GM21528 (cell line): ENCODE measurements at regions not wholly inside any gene's neighbourhood (a gene's known extent, or its start where the extent isn't known, plus 50 kb on each side); places are given as distances from the start of the nearest gene placed in this dataset.

Experiments used
- ATAC-seq: cut with Tn5 transposase; IDR thresholded peaks from one replicate; pipeline ENCODE4 v1.9.1; 2021; ENCODE audit warnings: mild to moderate bottlenecking, moderate library complexity; ENCODE audit not compliant: unreplicated experiment, low FRiP score

DNA sequence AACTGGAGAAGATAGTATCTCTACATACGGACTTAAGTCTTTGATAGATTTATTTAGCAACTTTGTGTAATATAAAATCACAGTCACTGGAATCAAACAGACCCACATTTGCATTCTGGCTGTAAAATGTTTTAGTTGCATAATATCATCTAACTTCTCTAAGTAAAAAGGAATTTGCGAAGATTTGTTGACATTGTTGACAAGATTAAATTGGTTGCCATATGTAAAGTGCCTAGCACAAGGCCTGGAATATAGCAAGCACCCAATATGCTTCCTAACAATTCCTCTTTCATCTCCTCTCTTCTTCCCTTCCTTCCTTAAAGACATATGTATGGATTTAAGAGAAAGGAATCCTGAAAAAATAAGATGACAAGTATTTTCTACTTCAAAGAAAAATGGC lies 295.4 kb upstream of the PPFIA2 start:
- no peak for ATAC-seq

DNA sequence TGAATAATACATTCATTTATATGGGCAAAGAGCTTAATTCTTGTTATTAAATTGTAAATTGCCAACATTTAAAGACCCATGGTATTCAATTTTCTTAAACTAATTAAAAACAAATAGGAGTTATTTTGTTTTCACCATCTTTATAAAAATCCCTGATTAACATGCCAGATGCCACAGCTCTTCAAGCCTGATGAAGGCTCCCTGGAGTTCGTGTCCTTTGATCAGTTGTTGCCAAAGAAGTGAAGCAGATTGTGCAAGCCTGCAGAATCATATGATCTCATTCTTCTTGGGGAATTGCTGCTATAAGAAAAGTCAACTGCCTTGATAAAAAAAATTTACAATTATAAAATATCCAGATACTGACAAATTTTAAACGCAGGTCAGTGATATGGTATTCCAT lies 288.3 kb upstream of the PPFIA2 start:
- no peak for ATAC-seq

DNA sequence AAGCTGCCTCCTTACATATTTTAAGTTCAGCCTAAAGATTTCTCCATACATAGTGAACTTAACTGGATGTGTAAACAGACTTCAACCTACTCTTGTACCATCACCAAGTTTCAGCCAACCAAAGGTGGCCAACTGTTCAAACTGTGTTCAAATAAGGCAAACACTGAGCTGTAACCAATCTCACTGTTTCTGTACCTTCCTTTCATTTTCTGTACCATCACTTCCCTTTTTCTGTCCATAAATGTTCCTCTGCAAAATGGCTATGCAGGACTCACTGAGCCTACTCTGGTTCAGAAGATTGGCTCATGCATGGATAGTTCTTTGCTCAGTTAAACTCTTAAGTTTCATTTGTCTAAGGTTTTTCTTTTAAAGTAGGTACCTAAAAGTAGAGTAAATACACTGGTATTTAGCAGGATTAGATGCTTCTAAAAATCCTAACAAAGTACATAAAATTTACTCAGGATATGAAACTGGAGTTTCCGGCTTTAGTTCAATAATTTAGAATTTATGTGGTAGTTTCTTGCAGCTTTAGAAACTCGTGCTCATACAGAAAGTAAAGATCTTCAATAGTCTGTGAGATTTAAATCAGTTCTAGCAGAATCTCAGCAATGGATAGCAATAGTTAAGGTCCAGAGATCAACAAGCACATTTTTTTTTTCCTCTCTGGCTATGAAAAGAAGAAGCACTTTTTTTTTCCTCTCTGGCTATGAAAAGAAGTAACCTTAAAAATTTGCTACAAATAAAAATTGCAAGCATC lies 282.0 kb upstream of the PPFIA2 start:
- no peak for ATAC-seq

DNA sequence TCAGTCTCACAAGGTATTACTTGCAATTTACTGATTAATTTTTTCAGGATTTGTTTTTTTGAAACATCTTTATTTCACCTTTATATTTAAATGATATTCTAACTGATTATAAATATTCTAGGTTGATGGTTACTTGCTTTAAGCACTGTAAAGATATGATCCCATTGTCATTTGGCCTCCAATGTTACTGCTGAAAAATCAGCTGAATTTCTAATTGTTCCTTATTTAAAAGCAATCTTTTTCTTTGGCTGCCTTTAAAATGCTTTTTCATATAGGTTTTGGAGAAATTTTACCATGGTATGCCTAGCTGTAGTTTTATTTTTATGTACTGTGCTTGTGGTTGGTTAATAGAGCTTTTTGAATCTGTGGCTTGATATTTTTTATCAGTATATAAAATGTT lies 275.6 kb upstream of the PPFIA2 start:
- no peak for ATAC-seq

DNA sequence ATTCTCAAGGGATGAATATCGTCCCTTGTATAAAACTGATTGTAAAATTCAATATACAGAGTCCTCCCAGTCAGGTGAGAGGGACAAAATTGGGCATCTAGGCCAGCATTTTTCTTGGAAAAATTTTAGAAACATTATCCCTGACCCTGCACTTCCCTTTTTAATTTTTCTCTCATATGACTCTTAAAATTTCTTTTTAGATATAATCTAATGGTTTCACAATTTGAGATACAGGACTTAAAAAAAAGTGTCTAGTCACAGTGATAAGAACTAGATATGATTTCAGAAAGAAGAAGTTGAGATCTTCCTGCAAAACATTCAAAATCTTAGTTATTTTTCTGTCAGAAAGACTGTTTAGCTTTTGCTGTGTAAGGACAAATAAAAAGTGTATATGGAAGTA lies 270.8 kb upstream of the PPFIA2 start:
- ATAC-seq: no peak

DNA sequence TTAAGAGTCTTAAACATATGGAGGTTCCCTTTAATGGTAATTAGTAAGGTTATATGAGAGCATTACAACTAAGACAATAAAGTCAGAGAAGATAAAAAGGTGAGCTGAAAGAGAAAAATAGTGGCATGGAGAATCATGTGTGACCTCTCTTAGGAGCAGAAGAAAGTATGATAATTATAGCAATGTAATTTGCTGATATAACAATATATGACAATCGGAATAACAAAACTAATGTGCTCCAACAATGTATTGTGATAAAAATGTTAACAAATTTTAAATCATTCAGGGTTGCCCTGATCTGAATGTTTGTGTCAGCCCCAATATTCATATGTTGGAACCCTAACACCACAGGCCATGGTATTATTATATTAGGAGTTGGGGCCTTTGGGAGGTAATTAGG lies 269.6 kb upstream of the PPFIA2 start:
- no peak for ATAC-seq

DNA sequence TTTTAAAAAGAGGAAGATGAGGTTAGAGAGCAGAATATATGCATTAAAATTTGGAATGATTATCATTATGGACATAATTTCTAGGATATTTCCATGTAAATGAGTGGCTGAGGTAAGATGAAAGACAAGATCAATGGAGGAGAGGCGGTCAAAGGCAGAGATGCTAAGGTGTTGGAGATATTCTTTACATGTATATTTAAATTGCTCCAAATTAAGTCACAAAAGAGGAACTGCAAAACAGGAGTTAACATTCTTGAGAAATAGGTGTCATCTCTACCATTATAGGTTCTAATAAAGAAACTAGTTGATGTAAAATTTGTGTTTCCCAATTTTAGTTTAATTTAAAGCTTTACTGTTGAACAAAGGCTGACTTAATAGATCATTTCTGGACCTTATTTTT lies 268.5 kb upstream of the PPFIA2 start:
- ATAC-seq: no peak

DNA sequence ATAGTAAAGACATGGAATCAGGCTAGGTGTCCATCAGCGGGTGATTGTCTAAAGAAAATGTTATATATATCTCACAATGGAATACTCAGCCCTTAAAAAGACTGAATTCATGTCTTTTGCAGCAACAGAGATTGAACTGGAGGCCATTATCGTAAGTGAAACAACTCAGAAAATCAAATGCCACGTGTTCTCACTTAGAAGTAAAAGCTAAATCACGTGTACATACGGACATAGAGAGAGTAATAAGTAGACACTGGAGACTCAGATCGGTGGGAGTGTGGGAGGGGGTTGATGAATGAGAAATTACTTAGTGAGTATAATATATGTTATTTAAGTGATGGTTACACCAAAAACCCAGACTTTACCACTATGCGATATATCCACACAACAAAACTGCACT lies 266.3 kb upstream of the PPFIA2 start:
- no peak for ATAC-seq

DNA sequence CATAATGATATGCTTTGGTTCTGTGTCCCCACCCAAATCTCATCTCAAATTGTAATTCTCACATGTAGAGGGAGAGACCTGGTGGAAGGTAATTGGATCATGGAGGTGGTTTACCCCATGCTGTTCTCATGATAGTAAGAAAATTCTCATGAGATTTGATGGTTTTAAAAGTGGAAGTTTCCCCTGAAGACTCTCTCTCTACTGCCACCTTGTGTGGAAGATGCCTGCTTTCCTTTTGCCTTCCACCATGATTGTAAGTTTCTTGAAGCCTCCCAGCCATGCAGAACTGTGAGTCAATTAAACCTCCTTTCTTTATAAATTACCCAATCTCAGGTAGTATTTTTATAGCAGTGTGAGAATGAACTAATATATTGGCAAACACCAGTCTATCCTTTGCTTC lies 260.4 kb upstream of the PPFIA2 start:
- no peak for ATAC-seq

DNA sequence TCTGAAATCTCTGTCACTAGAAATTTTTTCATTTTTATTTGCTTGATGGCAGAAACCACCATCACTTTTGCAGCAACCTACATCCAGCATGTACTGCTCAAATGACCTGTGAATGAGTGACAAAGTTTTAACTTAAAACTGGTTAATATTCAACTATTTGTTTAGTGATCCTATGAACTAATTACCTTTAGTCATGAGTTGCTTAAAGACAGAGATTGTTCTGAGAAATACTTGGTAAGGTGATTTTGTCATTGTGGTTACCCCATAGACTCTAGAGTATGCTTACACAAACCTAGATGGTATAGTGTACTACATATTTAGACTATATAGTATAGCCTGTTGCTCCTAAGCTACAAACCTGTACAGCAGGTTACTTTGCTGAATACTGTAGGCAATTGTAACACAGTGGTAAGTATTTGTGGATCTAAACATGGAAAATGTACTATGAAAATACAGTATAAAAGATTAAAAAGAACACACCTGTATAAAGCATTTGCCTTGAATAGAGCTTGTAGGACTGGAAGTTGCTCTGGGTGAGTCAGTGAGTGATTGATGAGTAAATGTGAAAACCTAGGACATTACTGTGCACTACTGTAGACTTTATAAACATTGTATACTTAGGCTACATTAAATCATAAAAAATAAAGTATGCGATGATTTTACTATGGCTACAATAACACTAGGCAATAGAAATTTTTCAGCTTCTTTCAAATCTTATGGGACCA lies 256.6 kb upstream of the PPFIA2 start:
- ATAC-seq: peak; percentile 95

DNA sequence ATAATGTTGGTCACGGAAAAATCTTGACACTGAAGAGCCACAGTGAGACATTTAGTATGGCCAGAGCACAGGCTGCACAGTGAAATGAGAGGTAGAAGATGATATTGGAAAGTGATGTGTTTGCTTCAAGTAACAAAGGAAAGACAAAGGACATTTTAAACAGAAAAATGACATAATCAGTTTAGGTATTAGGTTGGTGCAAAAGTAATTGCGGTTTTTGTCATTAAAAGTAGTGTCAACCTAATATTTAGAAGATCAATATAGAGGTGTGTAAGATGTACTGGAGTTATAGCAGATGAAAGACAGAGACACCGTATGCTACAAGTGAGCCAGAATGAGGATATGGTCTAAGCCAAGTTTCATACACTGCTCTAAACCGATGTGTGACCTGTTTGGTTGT lies 253.0 kb upstream of the PPFIA2 start:
- ATAC-seq: no peak

DNA sequence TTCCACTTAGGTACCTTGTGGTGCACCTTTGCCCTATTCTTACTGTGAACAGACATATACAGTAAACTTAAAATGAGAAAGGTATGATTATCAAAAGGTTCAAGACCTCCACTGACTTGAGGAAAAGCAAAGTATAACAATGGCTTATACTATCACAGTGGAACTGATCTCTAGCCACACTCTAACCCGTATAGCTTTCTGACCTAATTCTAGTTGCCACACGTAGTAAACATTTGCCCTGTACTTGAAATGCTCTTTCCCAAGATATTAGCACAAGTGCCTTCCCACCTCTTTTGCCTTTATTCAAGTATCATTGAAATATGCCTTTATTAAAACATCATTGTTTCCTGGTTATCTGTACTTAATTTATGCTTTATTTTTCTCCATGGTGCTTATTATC lies 250.4 kb upstream of the PPFIA2 start:
- no peak for ATAC-seq

DNA sequence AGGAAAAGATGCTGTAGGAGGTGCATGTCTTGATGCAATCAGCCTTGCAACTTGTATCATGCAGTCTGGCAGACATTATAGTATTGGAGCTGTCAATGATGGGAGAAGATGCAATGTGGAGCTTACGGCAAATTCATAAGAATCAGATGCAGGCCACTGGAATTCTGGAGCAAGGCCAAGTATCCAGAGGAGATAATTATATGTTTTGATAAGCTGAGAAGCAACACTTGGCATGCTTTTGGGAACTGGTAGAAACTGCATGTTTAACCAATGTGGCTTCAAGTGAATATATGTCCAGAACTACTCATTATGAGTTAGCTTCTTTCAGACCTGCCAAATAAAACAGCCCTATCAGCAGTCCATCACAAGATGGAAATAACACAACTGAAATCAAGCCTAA lies 249.1 kb upstream of the PPFIA2 start:
- ATAC-seq: no peak

DNA sequence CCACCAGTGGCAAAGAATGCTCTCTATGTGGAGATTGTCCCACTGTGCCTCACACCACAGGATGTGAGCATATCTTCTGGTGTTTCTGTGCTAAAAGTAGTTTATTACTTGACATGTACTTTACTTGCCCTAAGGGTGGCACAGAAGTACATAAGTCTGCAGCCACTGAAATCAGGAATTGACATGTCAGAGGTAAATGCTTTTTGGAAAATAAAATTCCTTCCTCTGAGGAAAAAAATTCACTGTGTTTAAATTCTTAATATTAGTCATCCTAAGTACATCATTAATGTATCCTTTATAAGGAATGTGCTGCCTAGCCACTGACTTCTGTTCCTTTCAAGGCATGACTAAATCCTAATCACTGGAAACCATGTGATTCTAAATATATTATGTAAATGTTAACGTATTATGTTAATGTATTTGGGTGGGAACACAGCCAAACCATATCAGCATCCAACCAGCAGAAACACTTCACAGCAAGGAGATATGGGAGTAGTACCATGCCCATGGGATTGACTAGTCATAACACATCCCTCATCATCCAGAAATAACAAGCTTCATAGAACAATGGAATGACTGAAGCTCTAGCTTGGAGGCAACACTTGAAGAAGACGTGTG lies 239.7 kb upstream of the PPFIA2 start:
- ATAC-seq: no peak

DNA sequence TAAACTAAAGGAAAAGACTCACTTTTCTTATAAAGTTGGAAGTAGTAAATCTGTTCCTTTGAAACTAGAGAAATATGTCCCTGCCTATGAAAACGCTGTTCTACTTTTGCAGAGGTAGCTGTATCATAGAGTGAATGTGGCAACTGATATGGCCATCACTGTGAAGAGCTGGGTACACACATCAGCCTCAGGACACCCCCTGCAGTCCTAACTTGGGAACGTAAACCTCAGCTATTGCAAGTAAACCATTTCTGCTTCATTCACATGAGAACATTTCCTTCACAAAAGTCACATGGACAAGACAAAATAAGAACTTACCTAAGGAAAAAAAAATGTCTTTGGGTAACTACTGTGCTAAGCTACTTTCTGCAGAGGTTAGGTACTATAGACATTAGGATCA lies 233.3 kb upstream of the PPFIA2 start:
- ATAC-seq: no peak

DNA sequence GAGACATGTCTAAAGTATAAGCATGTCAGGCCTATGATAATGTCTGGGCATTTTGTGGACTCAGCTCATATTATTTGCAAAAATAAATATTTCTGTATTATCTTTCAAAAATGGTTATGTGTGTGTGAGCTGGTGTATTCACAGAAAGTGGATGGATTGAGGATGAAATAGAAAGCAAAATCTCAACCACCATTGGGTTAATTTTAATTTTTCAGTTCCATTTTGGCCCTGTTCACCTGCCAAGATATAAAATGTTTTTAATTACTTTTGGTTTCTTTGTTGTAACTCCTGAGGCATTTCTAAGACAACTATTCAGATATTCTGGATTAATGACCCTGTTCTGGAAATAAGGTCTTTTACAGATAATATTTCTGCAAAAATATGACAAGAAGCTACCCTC lies 232.7 kb upstream of the PPFIA2 start:
- no peak for ATAC-seq

DNA sequence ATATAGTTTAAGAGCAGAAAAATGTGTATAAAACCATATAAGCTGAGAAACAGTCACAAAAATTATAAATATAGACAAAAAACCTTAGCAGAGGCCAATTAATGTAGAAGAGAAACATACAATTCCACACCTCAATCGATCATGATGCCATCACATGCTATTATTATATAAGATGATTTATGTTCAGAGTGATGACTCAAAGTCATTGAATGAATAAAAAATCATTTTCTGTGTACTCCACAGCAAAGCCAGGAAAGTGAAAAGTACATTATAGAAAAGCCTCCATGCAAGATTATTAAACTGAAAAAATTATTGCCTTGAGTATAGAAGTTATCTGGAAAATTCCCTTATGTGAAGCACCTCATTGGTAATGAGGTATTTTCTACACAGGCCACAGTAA lies 229.2 kb upstream of the PPFIA2 start:
- ATAC-seq: no peak

DNA sequence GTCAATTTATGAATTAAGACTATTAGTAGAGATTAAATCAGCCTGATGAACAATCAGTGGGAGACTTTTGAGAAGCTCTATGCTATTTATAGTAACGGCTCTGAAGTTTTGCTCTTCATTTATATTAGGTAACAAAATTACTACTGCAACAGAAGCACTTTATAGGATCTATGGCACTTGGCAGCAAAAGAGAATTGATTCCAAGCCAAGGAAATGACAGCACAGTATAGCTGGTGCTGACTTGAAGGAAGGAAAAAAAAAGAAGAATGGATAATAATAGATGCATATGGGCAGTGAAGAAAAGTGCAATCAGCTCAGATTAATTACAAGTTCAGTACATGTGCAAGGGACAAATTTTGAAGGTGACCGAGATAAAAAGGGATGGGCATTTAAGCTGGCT lies 228.2 kb upstream of the PPFIA2 start:
- no peak for ATAC-seq

DNA sequence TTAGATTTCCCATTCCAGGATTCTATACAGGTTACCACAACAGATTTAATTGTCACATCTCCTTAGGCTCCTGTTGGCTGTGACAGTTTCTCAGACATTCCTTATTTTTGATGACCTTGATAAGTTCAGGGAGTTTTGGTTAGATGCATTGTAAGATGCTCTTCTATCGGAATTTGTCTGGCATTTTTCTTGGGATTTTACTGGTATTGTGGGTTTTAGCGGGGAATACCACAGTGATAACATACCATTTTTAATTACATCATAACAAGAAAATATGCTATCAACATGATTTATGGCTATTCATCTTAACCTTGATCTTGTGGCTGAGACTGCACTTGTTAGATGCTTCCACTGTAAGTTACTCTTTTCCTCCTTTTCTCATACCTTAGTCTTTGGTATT lies 217.5 kb upstream of the PPFIA2 start:
- ATAC-seq: no peak

DNA sequence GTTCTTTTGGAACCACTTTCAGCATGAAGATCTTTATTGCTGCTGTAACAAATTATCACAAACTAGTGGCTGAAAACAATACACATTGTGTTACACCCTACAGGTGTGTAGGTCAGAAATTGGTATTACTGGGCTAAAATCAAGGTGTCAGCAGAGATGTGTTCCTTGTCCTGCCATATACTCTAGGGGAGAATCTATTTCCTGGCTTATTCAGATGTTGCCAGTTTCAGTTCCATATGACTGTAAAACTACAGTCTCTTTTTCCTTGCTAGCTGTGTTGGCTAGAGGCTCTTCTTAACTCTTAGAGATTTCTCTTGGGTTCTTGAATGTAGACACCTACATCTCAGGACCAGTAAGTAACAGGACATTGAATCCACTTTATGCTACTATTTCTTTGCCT lies 215.6 kb upstream of the PPFIA2 start:
- no peak for ATAC-seq

DNA sequence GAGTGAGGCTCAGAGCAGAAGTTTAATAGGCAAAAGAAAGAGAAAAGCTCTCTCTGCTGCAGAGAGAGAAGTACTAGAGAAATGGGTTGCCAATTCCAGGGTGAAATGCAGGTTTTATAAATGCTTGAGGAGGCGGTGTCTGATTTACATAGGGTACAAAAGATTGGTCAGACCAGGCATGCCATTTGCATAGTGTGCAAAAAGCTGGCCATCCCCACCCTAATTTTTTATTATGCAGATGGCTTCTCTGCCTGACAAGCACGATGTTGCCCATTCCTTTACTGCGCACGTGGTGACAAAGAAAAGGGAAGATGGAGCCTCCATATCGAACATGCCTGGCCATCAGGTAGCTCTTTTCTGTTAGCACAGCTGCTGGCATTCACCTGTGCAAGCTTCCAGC lies 209.3 kb upstream of the PPFIA2 start:
- ATAC-seq: no peak

DNA sequence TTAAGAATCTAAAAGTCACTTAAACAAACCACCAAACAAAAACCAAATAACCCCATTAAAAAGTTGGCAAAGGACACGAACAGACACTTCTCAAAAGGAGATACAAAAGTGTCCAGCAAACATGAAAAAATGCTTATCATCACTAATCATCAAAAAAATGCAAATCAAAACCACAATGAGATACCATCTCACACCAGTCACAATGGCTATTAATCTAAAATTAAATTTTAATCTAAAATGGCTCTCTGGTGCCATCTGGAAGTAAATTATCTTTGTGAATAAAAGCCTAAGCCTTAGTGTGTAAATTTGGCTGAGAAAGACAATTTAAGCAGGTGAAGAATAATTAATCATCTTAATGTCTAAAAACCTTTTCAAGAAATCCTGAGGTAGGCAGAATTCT lies 204.5 kb upstream of the PPFIA2 start:
- ATAC-seq: no peak
